ENCODE measurements at regions not wholly inside any gene's neighbourhood (a gene's known extent, or its start where the extent isn't known, plus 50 kb on each side); places are given as distances from the start of the nearest gene placed in this dataset.

- Histone ChIP-seq H2AFZ (ENCODE audit: insufficient read depth, low read depth, low read length, poor library complexity, severe bottlenecking) (no peak overlapping the region), H3K79me2 (ENCODE audit: insufficient read depth, low read length) (no peaks in the 10 kb centered on the region), H3K36me3 (replicated peaks in 1 of 2; ENCODE audit: control insufficient read depth in 1 of 2, insufficient read depth in 2 of 2, low read length in 2 of 2) (no peaks in the 10 kb centered on the region), H3K4me1 (ENCODE audit: control insufficient read depth in 1 of 2, insufficient read depth in 2 of 2, low read length in 2 of 2) (no peaks in the 10 kb centered on the region), H4K20me1 (ENCODE audit: insufficient read depth, low read length) (no peaks in the 10 kb centered on the region), H3K27me3 (ENCODE audit: control insufficient read depth in 2 of 2, insufficient read depth in 2 of 2, low read length in 2 of 2) (peaks cover 6 to 16% of the 10 kb centered on the region in 2 donors), H3K9ac (ENCODE audit: insufficient read depth, low read length, poor library complexity, severe bottlenecking) (no peak overlapping the region), H3K4me2 (replicated peaks; ENCODE audit: extremely low read depth, low read length, poor library complexity, severe bottlenecking) (no peak overlapping the region), H3K4me3 (replicated peaks in 1 of 3; ENCODE audit: low read depth in 2 of 3, low read length in 3 of 3) (no peak overlapping the region), H3K27ac (ENCODE audit: low read depth in 1 of 2, low read length in 2 of 2) (no peak overlapping the region), H3K9me3 (replicated peaks in 1 of 2; ENCODE audit: control insufficient read depth in 1 of 2, insufficient read depth in 1 of 2, low read length in 2 of 2) (no peaks in the 10 kb centered on the region)
- intact Hi-C loops (cut with micrococcal nuclease): no loop called here
- H3K27ac Mint-ChIP-seq: no peak overlapping the region
- no peak for TF ChIP-seq CTCF (IDR thresholded peaks at IDR 0.05)
- WGBS (ENCODE audit: insufficient coverage): 31% methylated on average over 4 of the region's 6 CpGs
- no peak for DNase-seq
- H3K4me1 Mint-ChIP-seq: no peaks in the 10 kb centered on the region
- peaks cover 4 to 24% (median 14%) of the 10 kb centered on the region in 3 donors for H3K27me3 Mint-ChIP-seq (ENCODE audit: low read depth in 3 of 3)
- peaks cover 0 to 1% (median 0%) of the 10 kb centered on the region in 7 donors for H3K9me3 Mint-ChIP-seq
- no peak overlapping the region for H3K4me3 Mint-ChIP-seq
- no peaks in the 10 kb centered on the region for H3K36me3 Mint-ChIP-seq
These were observed 220.8 kb upstream of the HEY2 start for GRCh38 chr6:125528621-125529041.

- no peaks in the 10 kb centered on the region for H3K9me3 ChIP-seq (replicated peaks in 1 of 2; ENCODE audit: control insufficient read depth in 1 of 2, insufficient read depth in 1 of 2, low read length in 2 of 2)
- no peaks in the 10 kb centered on the region for H4K20me1 ChIP-seq (ENCODE audit: insufficient read depth, low read length)
- H3K27me3 ChIP-seq (ENCODE audit: control insufficient read depth in 2 of 2, insufficient read depth in 2 of 2, low read length in 2 of 2): peaks cover 9 to 20% of the 10 kb centered on the region in 2 donors
- Mint-ChIP-seq H3K36me3 (no peaks in the 10 kb centered on the region), H3K27me3 (ENCODE audit: low read depth in 3 of 3) (peaks cover 8 to 28% (median 19%) of the 10 kb centered on the region in 3 donors), H3K4me1 (no peaks in the 10 kb centered on the region), H3K9me3 (peaks cover 0 to 1% (median 0%) of the 10 kb centered on the region in 7 donors), H3K4me3 (no peak overlapping the region), H3K27ac (no peak overlapping the region)
- H3K9ac ChIP-seq (ENCODE audit: insufficient read depth, low read length, poor library complexity, severe bottlenecking): no peak overlapping the region
- H3K4me2 ChIP-seq (replicated peaks; ENCODE audit: extremely low read depth, low read length, poor library complexity, severe bottlenecking): no peak overlapping the region
- intact Hi-C loops (cut with micrococcal nuclease): no loop called here
- 100% methylated on average over 1 of the region's 5 CpGs for WGBS (ENCODE audit: insufficient coverage)
- no peaks in the 10 kb centered on the region for H3K4me1 ChIP-seq (ENCODE audit: control insufficient read depth in 1 of 2, insufficient read depth in 2 of 2, low read length in 2 of 2)
- H3K79me2 ChIP-seq (ENCODE audit: insufficient read depth, low read length): no peaks in the 10 kb centered on the region
- no peak overlapping the region for H3K27ac ChIP-seq (ENCODE audit: low read depth in 1 of 2, low read length in 2 of 2)
- DNase-seq: no peak
- no peaks in the 10 kb centered on the region for H3K36me3 ChIP-seq (replicated peaks in 1 of 2; ENCODE audit: control insufficient read depth in 1 of 2, insufficient read depth in 2 of 2, low read length in 2 of 2)
- no peak for TF ChIP-seq CTCF (IDR thresholded peaks at IDR 0.05)
- no peak overlapping the region for H2AFZ ChIP-seq (ENCODE audit: insufficient read depth, low read depth, low read length, poor library complexity, severe bottlenecking)
- no peak overlapping the region for H3K4me3 ChIP-seq (replicated peaks in 1 of 3; ENCODE audit: low read depth in 2 of 3, low read length in 3 of 3)
These were observed 220.4 kb upstream of the HEY2 start for GRCh38 chr6:125529061-125529460.
